Hematopoietic multipotent progenitor cell treated with erythropoietin and hydrocortisone succinate and interleukin-3 and kit ligand, for 4 days (in vitro differentiated cells): ENCODE measurements at regions not wholly inside any gene's neighbourhood (a gene's known extent, or its start where the extent isn't known, plus 50 kb on each side); places are given as distances from the start of the nearest gene placed in this dataset.
"Not testable (repeated sequence)": the region's sequence is repeated elsewhere in the genome, so short reads cannot be mapped to it uniquely, and the experiment has no call there.

Experiments
- DNase-seq: peaks from one replicate; pipeline ENCODE4 v3.0.0-alpha.2; 2015

DNA sequence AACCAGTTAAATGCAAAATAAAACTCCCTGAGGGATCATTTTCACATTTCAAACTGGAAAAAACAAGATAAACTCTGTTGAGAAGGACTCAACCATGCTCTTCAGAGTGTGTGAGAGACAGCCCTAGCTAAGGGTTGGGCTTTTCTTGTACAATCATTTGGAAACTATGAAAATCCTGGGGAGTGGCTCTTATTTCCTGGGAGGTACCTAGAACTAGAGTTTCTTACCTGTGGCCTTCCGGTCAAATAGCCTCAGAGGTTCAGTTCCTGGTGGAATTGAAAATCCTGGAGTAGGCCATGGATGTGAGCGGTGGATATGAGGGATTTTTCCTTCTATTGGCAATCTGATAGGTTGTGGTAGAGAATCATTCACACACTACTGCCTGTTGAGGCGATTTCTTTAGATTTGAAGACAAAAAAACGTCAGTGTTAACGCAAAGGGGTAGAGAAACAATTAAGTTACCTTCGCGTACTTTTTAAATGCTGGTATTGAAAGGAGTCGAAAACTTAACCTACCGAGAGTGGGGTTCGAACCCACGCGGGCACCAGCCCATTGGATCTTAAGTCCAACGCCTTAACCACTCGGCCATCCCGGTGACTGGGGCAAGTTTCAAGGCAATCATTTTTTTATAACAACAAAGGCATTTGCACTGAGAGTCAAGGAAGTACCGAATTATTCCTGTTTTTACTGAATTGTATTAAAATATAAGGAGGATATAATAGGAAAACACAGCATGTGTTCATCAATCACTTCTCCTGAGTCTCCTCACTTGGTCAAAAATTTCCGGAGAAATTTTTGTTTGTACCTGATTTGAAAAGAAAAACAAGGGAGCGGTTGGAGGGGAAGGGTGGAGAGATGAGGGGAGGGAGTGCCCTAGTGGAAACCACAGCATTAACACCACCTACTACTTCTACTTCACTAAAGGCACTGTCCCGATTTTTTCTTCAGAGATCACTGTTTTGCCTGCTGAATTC, 191.3 kb downstream of the OR2B2 start:
- DNase-seq, result peak; percentile 49

GRCh38 chr6:27719039-27719438, 193.2 kb downstream of the OR2B2 start:
- peak; percentile 15 for DNase-seq

- DNase-seq, result no peak
Observed at GRCh38 chr6:27706431-27706830, 205.8 kb downstream of the OR2B2 start.

GRCh38 chr6:27700337-27700736, 211.9 kb downstream of the OR2B2 start:
- no peak for DNase-seq

DNA sequence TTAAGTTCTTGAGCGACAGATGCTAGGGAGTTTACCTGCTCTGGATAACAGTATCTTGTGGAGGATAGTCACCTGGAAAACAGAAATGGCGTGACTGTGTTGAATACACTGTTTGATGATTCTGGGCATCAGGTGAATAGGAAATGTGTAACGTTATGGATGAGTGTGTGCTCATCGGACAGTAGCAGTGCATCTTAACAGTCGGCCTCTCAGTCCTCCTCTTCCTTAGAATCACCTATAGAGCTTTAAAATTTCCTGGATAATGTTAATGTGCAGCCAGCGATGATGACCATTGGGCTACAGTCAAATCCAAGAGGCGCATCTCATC, 217.7 kb downstream of the OR2B2 start:
- DNase-seq, result no peak

DNA sequence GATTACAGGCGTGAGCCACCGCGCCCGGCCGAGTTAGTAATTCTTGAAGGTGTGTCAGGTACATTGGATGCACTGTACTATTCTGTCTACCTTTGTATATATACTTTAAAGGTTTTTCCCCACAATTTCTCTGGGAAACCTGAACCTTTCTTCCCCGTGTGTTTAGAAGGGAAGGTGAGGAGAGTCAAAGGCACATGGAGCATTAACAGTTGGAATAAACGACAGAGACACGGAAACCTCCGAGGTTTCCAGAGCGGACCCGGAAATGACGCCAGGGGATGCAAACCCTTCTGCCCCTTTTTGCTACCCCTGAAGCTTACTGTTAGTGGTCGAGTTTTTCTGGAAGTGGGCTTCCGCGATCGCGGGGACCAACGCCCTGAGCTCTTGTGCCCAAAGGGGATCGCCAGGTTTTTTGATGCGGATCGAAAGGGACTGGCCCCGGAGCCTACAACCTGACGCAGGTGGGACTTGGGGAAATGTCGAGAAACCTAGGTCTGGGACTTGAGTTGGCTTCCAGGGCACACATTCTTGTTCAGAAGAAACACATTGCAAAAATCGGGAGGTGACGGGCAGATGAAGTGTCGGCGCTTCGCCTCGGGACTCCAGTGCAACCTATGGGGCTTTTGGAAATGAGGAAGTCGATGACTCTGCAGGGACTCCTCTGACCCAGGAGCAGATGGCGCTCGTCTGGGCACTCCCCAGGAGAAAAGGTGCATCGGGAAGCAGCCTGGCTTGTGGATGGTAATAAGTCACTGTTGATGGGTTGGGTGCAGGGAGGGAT, 218.2 kb downstream of the OR2B2 start:
- DNase-seq, result peak; percentile 87

GRCh38 chr6:27692133-27692532, 219.2 kb upstream of the ZNF184 start:
- DNase-seq, result not testable (repeated sequence)

GRCh38 chr6:27688014-27688586, 215.2 kb upstream of the ZNF184 start:
- DNase-seq, result peak; percentile 95

DNA sequence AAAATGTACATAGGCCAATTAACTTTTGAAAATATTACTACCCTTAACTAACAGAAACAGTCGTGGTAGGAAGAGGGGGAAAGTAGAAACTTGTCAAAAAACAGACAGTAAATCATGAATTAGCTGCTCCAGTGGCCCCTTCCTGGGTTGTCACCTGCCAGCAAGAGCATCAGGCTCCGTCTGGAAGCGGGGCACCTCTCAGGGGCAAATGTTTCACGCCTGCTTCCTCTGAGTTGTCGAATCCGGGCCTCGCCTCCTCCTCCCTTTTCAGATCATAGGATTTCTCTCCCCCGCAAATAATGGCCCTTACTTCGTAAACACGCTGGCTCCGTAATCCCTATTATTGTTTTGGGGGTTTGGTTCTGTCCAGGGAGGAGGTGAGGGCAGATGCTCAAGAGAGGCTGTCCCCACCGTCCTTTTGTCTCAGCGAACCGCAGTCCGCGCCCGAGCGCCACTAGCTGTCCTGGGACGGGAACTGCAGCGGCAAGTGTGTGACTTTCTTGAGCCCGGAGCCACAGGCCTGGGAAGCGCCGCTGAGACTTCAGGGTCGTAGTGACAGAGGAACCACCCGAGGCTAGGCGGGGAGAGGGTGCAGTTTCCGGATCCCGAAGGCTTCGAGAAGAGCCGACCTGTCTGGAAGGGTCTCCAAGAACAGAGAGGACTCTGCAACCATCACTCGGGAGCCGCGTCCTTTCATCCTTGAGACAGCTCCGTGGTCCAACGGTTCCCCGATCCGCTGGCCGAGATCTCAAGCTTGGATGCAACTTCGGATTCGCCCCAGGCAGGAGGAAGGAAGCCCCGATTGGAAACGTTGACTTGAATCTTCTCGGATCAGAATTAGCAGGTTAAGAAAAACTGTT, 214.5 kb upstream of the ZNF184 start:
- peak; percentile 95 for DNase-seq

DNA sequence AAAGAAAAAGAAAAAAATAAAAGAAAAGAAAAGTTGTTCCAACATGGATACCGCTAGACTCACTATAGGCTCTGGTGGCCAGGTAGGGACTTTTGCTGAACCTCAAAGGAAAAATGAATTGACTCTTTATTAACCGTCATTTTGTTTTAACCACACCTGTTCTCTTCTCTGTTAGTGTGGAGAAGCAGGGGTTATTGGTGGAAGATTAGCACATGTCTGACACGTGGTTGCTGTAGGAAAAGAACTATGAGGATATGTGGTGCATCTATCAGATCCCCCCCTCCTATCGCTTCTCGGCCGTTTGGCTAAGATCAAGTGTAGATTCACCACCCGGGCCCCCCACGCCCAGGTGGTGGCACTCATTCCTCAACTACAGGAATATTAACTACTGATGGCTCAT, 212.4 kb upstream of the ZNF184 start:
- DNase-seq, result no peak

GRCh38 chr6:27684264-27685211, 211.6 kb upstream of the ZNF184 start:
- peak; percentile 92 for DNase-seq

- no peak for DNase-seq
Observed at GRCh38 chr6:27679964-27680694, 207.2 kb upstream of the ZNF184 start.

DNA sequence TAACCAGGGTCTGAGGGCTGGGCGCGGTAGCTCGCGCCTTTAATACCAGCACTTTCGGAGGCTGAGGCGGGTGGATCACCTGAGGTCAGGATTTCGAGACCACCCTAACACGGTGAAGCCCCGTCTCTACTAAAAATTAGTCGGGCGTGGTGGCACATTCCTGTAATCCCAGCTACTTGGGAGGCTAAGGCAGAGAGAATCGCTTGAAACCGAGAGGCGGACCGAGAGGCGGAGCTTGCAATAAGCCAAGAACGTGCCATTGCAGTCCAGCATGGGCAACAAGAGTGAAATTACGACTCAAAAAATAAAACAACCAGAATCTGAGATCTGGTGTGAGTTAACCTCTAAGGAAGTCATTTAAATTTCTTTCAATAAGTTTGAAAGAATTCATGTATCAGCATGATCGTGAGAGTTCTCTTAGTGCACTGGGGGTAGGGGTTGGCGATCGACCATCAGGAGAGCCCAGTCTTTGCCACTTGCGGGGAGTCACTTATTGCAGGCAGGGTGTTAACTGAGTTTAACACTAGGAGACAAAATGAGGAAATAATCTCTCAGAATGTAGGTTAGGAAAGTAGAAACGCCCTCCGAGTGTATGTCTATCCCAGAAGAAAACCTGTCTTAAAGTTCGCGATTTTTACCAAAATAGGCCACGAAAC, 206.5 kb upstream of the ZNF184 start:
- DNase-seq, result peak; percentile 43

- DNase-seq, result peak; percentile 64
Observed at GRCh38 chr6:27678469-27678868, 205.6 kb upstream of the ZNF184 start.

DNA sequence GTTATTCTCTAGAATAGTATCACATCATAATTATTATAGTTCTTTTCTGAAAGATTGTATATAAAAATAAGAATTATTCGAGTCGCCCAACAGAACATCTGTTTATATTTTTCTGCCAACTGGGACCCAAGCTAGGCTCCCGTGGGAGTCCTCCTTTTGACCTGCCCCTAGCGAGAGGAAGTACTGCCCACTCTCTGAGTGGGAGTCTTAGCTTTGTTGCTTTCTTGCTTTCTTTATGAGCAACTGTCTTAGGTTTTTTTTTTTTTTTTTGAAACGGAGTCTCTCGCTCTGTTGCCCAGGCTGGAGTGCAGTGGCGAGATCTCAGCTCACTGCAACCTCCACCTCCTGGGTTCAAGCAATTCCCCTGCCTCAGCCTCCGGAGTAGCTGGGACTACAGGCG, 202.0 kb upstream of the ZNF184 start:
- DNase-seq, result no peak

GRCh38 chr6:27672113-27672799, 199.4 kb upstream of the ZNF184 start:
- peak; percentile 88 for DNase-seq

DNA sequence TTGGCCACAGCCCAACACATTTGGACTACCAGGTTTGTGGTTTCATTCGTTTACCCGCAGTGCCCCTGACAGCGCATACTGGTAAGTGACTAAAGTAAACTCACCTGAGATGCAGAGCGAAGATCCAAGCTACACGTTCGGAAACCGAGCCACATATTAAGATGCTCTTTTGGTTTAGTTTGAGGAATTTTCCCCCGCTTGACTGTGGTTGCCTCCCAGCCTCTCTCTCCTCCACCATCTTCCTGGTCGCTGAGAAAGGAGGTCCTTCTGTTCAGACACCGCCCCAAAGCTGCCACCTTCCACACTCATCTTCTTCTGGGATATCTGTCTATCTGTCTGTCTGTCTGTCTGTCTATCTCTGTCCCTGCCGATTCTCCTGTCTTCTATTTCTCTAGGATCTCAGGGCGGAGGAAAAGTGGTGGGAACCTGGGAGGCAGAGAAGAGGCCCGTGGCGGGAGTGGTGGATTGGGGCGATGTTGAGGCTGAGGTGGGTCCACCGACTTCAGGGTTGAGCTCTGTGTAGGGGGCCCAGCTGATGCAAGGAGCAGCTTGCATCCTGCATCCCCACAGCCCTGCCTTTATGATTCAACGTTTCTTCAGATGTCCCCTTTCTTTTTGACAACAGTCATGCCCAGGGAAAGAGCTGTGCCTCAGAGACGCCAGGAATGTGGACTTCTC, 196.9 kb upstream of the ZNF184 start:
- peak; percentile 18 for DNase-seq

- peak; percentile 41 for DNase-seq
Observed at GRCh38 chr6:27669295-27669623, 196.4 kb upstream of the ZNF184 start.
